ENCODE measurements at regions not wholly inside any gene's neighbourhood (a gene's known extent, or its start where the extent isn't known, plus 50 kb on each side); places are given as distances from the start of the nearest gene placed in this dataset.

DNA sequence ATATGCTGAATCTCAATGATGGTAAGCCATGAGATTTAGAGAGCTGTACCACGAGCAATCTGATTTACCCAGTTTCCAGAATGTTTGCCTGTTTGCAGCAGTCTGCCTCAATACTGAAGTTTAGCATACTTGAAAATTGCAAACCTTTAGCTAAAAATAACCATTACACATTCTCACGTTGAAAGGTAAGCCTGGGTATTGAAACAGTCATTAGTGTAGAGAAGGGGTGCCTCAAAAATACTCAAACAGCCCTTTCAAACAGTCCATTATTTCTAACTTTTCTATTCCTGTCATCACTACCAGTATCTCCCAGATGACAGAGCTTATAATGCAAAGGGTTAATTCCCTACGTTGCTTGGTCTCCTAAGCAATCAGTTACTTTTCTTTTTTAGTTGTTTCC, 111.8 kb upstream of the MBNL1 start:
- no peak for DNase-seq

DNA sequence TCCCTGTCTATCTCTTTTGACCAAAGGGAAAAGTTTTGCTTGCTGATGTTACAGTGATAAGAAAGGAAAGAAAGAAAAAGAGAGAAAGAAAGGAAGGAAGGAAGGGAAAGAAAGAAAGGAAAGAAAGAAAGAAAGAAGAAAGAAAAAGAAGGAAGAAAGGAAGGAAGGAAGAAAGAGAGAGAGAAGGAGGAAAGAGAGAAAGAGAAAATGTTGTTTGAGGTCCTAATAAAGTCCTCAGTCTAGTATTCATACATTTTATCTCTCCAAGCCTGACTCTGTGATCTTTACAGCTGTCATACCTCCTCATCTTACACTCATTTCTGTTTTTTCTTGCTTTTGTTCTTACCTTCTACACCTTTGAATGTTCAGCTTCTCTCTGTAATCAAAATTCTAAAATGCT, 111.4 kb upstream of the MBNL1 start:
- no peak for DNase-seq

DNA sequence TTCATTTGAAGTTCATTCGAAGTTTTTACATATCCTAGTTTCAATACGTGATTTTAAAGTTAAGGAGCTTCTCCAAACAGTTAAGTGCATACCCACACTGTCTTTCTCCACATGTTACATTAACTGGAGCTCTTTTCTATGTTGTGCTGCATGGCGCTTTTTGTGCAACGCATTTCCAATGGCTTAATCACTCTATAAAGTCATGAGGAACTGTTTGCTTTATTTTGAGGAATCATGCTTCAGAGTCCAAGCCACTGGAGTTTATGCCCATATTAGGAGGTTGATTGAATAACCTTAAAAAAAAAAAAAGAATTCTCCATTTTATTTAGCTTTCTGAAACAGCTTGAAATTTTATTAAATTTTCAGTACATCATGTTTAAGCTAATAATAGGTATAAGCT, 109.4 kb upstream of the MBNL1 start:
- DNase-seq = no peak

DNA sequence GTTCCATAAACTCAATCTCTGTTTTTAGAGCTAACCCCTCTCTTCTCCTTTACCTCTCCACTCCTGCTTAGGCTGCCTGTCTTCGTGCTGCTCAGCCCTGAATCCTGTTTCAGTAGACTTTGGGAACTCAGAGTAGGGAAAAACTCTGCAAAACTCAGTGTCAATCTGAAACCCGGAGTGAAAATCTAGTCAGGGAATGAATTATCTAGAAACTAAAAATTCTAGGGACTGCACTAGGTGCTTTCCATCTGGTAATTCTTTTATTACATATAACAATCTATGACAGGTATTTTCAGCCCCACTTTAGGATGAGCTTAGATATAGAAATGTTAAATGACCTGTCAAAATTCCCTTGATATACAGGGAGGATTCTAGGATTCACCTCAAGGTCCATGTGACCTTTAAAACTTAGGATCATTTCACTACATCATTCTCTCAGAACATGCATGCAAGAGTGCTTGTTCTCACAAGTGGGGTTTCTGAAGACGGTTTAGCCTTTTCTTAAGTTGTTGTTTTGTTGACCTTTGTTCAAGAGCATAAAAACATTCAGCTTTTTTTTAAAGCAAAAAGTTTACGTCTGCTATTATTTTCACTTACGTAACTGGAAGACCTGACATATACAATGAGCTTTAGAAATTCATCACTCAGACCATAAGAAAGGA, 108.2 kb upstream of the MBNL1 start:
- no peak for DNase-seq

DNA sequence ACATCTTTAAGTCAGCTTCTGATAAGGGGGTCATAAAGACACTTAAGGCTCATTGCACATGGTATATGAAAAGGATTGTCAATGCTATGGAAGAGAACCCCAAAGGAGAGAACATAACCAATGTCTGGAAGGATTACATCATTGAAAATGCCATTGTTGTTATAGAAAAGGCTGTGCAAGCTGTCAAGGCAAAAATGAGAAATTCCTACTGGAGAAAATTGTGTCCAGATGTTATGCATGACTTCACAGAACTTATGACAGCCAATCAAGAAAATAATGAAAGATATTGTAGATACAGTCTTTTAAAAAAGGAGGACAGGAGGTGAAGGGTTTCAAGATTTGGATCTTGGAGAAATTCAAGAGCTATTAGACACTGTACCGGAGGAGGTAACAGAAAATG, 96.3 kb upstream of the MBNL1 start:
- no peak for DNase-seq

DNA sequence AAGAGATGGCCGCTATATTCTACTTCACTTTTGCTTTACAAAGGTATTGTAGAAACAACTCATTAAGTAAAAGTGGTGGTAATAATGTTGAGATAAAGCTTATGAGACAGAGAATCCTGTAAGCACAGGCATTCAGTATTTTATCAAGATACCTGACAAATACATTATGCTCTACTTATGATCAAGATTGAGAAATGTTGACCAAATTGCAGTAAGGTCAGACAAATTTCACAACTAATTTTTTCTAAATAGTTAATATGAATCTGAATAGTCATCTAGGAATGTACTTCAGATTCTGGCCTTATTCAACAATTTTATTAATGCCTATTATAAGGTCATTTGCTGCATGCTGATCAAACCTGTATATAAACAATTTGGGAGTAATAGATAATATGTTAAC, 95.1 kb upstream of the MBNL1 start:
- DNase-seq = no peak

DNA sequence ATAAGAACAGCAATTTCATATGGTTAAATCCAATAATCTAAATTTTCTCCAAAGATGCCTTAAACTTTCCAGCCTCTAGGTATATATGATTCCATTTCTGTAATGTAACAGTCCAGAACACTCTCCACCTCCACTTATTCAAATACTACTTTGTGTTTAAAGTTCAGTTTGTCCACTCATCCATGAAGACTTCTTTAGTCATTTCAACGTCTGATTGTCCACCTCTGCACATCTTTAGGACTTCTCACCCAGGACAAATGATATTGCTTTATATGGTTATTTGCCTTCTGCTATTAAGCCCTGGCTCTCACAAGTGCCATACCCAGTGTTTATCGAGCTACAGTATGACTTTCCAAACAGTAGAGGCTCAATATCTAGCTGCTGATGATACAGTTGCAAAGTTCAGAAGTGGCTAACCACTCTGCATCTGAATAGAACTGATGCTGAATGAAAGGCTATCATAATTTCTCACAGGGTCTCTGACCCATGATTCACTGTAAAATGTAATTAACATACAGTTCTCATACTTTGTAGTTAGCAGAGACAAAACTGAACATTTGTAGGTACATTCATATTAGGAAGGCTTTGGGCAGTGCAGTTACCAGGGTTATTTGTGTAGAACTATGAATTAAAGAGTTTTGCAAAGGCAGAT, 93.7 kb upstream of the MBNL1 start:
- DNase-seq = no peak

DNA sequence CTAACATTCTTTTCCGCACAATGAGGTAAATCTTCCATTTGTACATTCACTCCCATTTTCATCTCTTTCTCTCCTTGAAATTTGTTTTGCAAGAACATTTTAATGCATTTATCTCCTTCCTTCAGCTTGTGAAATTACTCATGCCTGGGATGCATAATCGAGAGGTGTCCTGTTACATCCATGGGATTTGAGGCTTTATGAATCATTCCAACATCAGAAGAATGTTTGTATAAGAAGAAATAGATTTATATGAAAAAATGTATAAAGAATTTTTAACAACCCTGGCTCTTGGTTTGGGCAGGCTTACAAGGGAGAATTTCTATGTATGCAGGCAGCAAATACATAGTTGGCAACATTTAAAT, 93.2 kb upstream of the MBNL1 start:
- peak in 1 of 2 experiments; percentile 21 for DNase-seq

DNA sequence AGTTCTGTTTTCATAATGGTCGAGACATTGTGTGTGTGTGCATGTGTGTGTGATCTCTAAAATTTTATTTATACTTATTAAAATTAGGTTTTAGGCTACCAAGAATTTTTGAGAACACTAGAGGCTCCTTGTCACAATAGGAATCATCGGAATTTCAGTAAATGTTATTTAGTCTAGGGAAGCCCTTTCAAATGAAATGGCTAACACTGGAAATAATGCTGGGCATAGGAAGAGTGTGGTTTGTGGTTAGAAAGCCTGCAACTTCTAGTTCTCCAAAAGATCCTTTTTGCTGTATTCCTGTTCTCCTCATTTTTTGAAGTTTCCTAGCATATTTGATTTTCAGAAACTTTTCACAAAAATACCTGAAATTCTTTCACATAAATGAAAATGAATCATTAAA, 92.5 kb upstream of the MBNL1 start:
- DNase-seq = no peak

DNA sequence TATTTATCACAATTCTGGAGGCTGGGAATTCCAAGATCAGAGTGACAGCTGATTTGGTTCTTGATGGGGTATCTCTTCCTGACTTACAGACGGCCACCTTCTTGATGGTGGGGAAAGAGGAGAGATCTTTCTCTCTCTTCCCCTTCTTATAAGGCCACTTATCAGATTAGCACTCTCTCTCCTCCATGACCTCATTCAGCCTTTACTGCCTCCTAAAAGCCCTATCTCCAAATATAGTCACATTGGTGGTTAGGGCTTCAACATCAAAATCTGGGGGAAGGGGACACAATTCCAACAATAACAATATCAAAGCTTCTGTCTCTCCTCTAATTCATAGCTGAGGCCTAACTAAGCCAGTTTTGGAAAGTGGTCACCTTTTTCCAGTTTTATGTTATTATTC, 91.7 kb upstream of the MBNL1 start:
- no peak for DNase-seq

DNA sequence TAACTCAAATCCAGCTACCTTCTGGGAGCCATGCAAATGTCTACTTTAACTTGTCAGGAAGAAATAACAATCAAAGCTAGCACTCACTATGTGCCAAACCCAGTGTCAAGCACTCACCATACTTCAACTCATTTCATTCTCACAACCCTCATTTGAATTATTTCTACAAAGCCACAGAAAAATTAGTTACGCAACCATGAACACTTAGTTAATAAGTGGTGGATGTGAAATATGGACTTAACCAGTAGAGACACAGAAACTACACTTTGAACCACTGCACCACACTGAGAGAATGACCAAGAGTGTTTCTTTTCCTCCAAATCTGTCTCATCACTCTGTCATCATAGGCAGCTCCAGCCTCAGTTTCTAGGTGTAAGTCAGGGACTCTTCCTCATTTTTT, 91.0 kb upstream of the MBNL1 start:
- no peak for DNase-seq

DNA sequence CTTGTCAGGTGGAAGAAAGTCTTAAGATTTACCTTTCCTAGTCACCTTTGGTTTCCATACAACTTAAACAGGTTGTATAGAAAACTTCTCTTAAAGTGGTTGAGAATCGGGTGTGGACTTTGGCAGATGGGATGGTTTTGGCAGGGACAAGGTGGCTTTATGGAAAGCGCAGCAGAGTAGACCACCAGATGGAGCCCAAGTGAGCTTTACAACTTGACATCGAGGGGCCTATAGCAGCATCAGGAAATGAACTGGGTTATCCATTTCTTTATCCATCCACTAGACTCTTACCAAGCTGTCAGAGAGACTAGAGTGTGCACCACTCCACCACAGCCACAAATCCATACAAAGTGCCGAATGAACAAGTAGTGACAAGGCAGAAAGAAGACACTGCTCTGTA, 85.3 kb upstream of the MBNL1 start:
- peak; percentile 85 to 90 for DNase-seq

DNA sequence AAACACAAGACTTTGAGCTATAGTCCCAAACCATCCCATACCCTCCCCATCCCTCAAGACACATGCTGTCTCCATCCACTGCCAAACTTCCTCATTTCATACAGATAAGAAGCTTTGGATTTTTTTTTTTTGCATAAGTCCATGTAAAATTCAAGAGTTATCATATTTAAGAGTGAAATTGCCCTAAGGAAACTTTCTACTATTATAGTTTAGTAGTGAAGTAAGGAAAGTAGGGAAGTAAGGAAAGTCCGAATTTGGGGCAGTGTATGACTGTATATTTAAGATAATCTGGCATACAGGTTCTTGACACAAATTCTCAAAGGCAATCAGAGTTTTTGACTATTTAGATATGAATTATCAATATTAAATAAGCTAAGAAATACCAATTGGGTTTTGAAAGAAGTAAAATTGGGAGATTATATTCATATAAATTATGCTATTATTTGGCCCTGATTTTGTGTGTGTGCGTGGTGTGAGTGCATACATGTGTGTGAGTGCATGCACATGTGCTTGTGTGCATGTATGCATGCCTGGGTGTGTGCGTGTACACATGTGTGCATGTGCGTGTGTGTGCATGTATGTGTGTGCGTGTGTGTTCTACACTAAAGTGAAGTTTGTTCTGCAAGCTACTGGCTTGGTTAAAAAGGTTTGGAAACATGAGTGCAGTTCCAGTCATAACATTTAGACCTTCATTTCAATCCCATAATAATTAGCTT, 83.6 kb upstream of the MBNL1 start:
- no peak for DNase-seq

DNA sequence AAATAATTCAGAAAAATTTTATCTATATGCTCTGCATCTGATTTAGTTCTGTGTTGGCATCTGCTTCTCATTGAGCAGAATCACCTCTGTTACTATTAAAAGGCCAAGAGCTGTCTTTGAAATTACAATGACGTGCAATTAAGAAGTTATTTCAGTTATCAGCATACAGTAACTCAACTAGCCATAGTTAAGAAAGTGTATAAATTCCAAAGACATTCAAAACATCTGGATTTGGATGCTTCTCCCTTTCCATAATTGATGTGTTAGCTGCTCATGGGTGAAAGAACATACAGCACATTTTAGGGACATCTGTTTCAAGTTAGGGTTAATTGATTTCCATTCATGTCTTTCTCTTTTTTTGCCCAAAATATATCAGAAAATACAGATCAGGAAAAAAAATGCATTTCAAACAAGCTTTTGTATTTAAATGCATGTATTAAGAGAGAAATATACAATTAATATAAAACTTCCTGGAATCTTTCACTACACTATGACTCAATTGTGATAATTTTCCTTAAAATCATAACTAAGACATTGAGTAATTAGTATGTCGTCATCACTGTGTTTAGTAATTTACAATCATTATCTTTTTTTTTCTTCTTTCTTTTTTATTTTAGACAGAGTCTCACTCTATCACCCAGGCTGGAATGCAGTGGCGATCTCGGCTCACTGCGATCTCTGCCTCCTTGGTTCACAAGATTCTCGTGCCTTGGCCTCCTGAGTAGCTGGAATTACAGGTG, 82.7 kb upstream of the MBNL1 start:
- DNase-seq = no peak

DNA sequence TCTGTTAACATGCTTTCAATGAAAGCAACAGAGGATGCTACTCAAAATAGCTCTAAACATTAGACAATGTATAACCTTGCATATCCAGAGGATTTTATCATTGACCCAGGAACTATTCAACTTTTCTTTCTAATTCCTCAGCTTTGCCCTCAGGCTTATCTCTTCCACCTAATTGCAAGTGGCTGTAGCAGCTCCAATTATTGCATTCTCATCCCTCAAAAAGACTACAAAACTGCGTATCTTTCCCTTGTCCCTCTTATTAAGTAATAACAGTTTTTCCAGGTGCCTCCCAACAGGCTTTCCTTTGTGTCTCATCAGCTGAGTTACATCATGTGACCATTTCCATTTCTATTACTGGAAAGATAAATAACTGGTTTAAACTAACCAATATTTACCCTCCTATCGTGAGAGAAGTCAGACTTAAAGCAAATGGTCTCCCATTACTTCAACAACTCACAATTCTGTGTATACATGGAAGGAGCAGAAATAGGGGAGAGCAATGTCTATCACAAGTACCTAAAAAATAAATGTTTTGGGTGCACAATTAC, 78.0 kb upstream of the MBNL1 start:
- no peak for DNase-seq

DNA sequence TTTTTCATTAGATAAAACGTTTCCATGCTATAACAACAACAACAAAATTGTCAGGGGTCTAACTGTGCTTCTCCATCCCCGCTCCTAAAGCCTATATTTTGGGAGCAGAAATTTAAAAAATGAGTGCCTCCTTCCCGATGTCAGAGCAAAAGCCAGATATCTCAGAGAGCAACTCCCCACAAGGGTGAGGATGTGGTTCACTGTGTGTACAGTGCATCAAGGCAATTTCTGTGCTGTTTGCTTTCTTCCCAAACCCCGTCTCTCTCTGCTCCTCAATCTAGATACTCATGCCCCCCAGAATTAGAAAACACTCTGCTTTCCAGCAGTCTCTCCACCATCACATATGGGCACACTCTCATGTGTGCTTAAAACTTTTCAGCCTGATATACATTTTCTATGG, 76.7 kb upstream of the MBNL1 start:
- no peak for DNase-seq

DNA sequence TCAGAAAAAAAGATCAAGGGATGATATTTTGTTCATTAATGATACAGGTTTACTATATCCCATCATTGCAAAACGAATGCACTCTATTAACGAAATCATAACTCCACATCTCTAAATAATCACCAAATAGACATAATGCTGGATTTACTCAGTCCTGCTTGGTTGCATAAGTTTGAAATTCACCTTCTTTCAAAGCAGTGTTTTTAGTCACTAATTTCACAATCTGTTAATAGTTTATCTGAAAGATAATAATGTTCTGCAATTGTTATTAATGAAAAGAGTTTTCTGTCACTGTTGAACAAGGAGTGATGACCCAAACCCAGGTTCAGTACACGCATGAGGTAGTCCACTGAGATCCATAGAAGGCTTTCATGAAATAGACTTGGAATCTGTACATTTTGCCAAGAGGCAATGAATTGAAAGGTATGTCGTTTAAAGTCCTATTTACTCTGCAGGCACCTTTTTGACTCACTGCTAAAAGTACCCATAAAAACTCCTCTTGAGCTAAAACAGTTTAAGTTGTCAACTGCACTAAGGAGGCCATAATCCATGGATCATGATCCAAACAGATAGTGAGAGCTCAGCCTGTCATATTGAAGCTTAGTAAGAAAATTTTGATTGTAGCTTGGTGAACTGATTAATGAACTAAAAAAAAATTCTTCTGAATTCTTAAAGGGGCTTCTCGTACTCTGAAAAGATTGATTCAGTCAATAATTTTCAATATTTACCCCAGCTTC, 75.6 kb upstream of the MBNL1 start:
- no peak for DNase-seq

DNA sequence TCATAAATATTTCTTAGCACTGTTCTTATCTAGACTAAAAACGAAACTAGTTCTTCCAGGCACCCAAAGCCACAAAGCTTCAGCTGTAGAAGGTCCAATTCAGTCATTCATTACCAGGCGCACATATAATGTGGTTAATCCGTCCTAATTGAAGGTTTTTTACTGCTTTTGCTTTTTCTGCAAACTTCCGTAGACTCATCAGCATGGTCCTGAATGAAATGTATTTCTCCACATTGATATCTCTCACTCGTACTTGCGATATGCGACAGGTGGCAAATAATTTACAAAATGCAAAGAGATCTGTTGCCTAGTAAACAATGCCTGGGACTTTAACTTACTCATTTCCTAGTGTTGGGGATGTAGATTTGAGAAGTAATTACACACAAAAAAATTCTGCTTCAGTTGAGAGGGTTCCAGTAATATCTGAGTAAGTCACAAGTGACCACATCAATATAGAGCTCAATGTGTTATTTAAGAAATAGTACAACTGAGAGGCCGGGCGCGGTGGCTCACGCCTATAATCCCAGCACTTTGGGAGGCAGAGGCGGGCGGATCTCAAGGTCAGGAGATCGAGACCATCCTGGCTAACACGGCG, 75.0 kb upstream of the MBNL1 start:
- DNase-seq = no peak

DNA sequence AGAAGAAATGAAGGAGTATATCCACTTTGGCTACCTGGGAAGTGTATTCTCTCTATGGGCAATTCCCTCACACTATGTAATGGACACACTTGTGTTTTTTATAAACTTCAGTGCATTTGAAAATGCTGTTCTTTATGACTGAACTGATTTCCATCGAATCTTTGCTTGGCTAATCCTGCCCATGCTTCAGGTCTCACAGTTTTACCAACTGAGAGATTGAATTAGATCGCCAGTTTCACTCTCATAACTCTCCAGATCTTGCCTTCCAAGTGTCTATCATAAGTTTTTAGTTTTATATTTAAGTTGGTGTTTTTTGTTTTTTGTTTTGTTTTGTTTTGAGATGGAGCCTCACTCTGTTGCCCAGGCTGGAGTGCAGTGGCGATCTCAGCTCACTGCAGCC, 73.5 kb upstream of the MBNL1 start:
- DNase-seq = no peak

DNA sequence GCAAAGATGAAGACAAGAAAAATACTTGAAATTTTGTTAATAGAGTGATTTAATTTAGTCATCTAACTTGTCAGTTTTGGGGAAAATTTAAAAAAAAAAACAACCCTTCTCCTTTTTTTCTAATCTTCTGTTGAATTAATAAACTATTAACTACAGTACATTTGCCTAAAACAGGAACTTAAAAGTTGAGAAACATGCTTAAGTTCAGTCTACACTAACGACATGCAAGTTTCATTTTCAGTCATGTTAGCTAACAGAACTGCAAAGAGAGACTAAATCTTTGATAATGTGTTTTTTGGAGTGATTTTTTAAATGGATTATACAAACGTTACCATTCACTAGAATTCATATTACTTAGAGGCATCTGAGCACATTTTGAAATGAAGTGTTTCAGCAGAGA, 71.9 kb upstream of the MBNL1 start:
- DNase-seq = no peak

DNA sequence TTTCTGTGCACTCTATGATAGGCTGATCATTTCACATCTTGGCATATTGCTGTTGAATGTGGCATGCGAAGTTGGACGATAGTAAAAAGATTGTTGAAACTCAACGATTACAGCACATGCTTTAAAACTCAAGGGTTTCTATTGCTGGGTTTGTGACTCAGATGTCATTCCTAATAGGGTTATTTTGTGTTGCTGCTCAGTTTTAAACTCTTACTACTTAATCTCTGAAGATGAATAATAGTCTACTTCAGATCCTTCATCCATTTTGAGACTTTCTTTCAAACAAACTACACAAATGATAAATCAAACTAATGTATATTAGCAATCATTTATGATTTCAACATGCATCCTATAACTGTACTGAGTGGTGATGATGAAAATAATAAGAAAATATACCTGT, 71.3 kb upstream of the MBNL1 start:
- no peak for DNase-seq

DNA sequence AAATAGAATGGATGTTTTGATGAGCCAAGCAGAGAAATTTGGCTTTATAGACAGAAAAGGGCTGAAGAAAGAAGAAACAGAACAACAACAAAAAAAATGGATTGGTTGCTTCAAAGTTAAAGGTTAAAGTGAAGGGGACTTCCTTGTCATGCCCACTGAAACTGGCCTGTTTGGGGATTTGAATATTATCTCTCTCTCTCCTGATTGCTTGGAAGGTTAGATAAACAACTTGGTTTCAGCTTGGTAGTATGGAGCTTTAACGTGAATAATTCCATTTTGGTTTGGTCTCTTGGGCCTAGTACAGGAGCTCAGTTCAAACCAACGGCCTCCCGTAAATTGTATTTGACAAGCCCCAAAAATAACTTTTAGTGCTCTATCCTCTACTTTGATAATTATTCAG, 70.8 kb upstream of the MBNL1 start:
- no peak for DNase-seq

Measured in NCI-H524 (cell line).